Thoracic aorta (tissue), 2 donors: ENCODE measurements at regions not wholly inside any gene's neighbourhood (a gene's known extent, or its start where the extent isn't known, plus 50 kb on each side); places are given as distances from the start of the nearest gene placed in this dataset.
"Not testable (repeated sequence)": the region's sequence is repeated elsewhere in the genome, so short reads cannot be mapped to it uniquely, and the experiment has no call there.

ENCODE experiments used
- ATAC-seq: fragments of 150-250 bp; one replicate; pipeline ENCODE4 v1.8.0; 2017; ENCODE audit warnings: low read depth; ENCODE audit not compliant: insufficient number of reproducible peaks, low FRiP score
- DNase-seq: peaks from one replicate; pipeline ENCODE4 v3.0.0-alpha.2; 2020; ENCODE audit warnings: low spot score
- H3K27ac ChIP-seq, 2 donors: fragments of 200-600 bp; sonication (generic); 1 replicate in 1 of 2; 2 replicates in 1 of 2; pipeline ENCODE4 v1.5.1; 2016; ENCODE audit warnings: mild to moderate bottlenecking in 2 of 2, moderate library complexity in 2 of 2
- H3K27me3 ChIP-seq: fragments of 200-600 bp; sonication (generic); replicated peaks from 2 replicates; pipeline ENCODE4 v1.6.0; 2016; ENCODE audit warnings: mild to moderate bottlenecking; ENCODE audit not compliant: insufficient read depth
- H3K36me3 ChIP-seq: fragments of 200-600 bp; sonication (generic); one replicate; pipeline ENCODE4 v1.5.1; 2016
- H3K4me1 ChIP-seq, 2 donors: fragments of 200-600 bp; sonication (generic); 1 replicate in 1 of 2; 2 replicates in 1 of 2; pipeline versions ENCODE4 v1.5.1 to v1.6.0; 2016; ENCODE audit warnings: low read depth in 2 of 2, mild to moderate bottlenecking in 1 of 2; ENCODE audit not compliant: control insufficient read depth in 1 of 2
- H3K4me3 ChIP-seq: fragments of 200-600 bp; sonication (generic); 2 replicates; pipeline ENCODE4 v1.5.1; 2016; ENCODE audit warnings: mild to moderate bottlenecking
- H3K9me3 ChIP-seq: fragments of 200-600 bp; sonication (generic); 2 replicates; pipeline ENCODE4 v1.5.1; 2016
- TF ChIP-seq, protein P1 (sequence below): fragments of 200-600 bp; sonication (generic); IDR thresholded peaks from one replicate; pipeline ENCODE4 v1.5.1; 2019; ENCODE audit warnings: antibody characterized with exemption

- TF ChIP-seq, protein P1, sequence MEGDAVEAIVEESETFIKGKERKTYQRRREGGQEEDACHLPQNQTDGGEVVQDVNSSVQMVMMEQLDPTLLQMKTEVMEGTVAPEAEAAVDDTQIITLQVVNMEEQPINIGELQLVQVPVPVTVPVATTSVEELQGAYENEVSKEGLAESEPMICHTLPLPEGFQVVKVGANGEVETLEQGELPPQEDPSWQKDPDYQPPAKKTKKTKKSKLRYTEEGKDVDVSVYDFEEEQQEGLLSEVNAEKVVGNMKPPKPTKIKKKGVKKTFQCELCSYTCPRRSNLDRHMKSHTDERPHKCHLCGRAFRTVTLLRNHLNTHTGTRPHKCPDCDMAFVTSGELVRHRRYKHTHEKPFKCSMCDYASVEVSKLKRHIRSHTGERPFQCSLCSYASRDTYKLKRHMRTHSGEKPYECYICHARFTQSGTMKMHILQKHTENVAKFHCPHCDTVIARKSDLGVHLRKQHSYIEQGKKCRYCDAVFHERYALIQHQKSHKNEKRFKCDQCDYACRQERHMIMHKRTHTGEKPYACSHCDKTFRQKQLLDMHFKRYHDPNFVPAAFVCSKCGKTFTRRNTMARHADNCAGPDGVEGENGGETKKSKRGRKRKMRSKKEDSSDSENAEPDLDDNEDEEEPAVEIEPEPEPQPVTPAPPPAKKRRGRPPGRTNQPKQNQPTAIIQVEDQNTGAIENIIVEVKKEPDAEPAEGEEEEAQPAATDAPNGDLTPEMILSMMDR, result no peak
- Histone ChIP-seq H3K4me1 (no peaks in the 10 kb centered on the region), H3K9me3 (no peaks in the 10 kb centered on the region), H3K36me3 (no peaks in the 10 kb centered on the region), H3K4me3 (no peak overlapping the region), H3K27ac (no peak overlapping the region), H3K27me3 (no peaks in the 10 kb centered on the region)
- DNase-seq (no peak), ATAC-seq (no peak)
Observed at GRCh38 chr2:228359473-228359872, 178.0 kb upstream of the SPHKAP start.

- Histone ChIP-seq H3K9me3 (no peaks in the 10 kb centered on the region), H3K27ac (no peak overlapping the region), H3K4me1 (no peaks in the 10 kb centered on the region), H3K4me3 (no peak overlapping the region), H3K36me3 (no peaks in the 10 kb centered on the region), H3K27me3 (no peaks in the 10 kb centered on the region)
- TF ChIP-seq, protein P1, result no peak
- DNase-seq (no peak), ATAC-seq (no peak)
Observed at GRCh38 chr2:228355897-228356296, 174.4 kb upstream of the SPHKAP start.

DNA sequence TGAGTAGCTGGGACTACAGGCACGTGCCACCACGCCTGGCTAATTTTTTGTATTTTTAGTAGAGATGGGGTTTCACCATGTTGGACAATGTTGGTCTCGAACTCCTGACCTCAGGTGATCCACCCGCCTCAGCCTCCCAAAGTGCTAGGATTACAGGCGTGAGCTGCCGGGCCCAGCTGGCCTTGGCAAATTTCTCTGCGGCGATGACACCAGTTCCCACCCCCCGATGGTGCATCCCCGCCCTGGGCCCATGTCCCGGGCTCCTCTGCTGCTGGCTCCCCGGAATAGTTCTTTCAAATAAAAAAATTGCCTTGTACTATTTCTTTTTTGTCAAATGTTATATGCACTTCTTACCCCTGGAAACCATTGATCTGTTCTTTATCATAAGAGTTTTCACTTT is 171.5 kb upstream of the SPHKAP start:
- not testable (repeated sequence) for DNase-seq, H3K9me3 ChIP-seq, H3K27ac ChIP-seq, H3K4me3 ChIP-seq, H3K27me3 ChIP-seq, H3K4me1 ChIP-seq, ATAC-seq, H3K36me3 ChIP-seq

DNA sequence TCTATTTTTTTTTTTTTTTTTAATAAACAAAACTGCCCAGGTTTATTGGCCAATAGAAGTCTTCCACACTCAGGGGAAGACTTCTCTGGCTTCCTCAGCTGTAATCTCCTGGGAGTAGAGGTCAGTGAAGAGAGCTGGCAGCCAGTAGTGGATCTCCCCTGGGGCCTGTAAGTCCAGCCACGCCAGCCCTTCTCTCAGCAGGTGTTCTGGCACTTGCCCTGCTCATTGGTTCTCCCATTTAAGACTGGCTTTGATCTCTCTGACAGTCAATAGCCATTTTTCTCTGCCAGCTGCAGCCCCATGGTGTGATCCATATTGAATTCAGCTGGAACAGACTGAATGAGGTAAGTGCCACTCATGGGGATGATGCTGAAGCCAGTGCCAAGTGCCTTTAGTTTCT is 170.6 kb upstream of the SPHKAP start:
- Histone ChIP-seq H3K9me3 (no peaks in the 10 kb centered on the region), H3K27ac (no peak overlapping the region), H3K27me3 (no peaks in the 10 kb centered on the region), H3K4me1 (no peaks in the 10 kb centered on the region), H3K4me3 (no peak overlapping the region), H3K36me3 (no peaks in the 10 kb centered on the region)
- DNase-seq, result no peak
- ATAC-seq, result no peak
- TF ChIP-seq, protein P1, result no peak

- Histone ChIP-seq H3K27ac (no peak overlapping the region), H3K4me1 (no peaks in the 10 kb centered on the region), H3K9me3 (no peaks in the 10 kb centered on the region), H3K4me3 (no peak overlapping the region), H3K27me3 (no peaks in the 10 kb centered on the region), H3K36me3 (no peaks in the 10 kb centered on the region)
- ATAC-seq, result no peak
- no peak for DNase-seq
- TF ChIP-seq, protein P1, result no peak
Observed at GRCh38 chr2:228348516-228349064, 167.1 kb upstream of the SPHKAP start.

DNA sequence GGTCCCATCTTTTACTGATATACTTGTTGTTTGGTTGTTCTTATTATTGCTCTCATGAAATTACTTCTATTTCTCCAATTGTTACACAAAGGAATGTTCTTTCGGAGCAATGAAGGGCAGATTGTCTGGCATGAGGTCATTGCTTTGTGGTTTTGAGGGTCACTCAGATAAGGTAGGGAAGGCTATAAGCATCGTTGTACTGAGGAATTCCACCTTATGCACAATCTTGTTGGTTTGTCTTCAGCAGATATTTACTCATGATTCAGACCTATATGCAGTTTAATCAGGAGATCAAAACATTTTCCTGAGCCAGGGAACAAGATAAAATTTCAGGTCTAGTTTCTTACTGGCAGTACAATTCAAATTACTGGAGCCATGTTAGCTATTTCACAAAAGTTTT is 163.0 kb upstream of the SPHKAP start:
- no peak for DNase-seq
- TF ChIP-seq, protein P1, result no peak
- Histone ChIP-seq H3K9me3 (no peaks in the 10 kb centered on the region), H3K27me3 (no peaks in the 10 kb centered on the region), H3K4me1 (no peaks in the 10 kb centered on the region), H3K4me3 (no peak overlapping the region), H3K36me3 (no peaks in the 10 kb centered on the region), H3K27ac (no peak overlapping the region)
- ATAC-seq, result no peak
